Head of caudate nucleus (tissue), 42 donors: ENCODE measurements at regions not wholly inside any gene's neighbourhood (a gene's known extent, or its start where the extent isn't known, plus 50 kb on each side); places are given as distances from the start of the nearest gene placed in this dataset.

Experiments used
- DNase-seq, 42 donors: peaks; one replicate each; pipeline versions ENCODE4 v3.0.0 to v3.0.0-alpha.2; 2020 to 2021; ENCODE audit warnings: mixed read lengths in 7 of 42
- intact Hi-C: fragments of 100-400 bp; cut with DNase I; formaldehyde crosslinking; loops from one replicate; pipeline ENCODE4 v1.15.0; 2022

- intact Hi-C loops = no loop called here
- DNase-seq = no peak
Observed at GRCh38 chr12:60173224-60174170, 577.7 kb downstream of the SLC16A7 start.

DNA sequence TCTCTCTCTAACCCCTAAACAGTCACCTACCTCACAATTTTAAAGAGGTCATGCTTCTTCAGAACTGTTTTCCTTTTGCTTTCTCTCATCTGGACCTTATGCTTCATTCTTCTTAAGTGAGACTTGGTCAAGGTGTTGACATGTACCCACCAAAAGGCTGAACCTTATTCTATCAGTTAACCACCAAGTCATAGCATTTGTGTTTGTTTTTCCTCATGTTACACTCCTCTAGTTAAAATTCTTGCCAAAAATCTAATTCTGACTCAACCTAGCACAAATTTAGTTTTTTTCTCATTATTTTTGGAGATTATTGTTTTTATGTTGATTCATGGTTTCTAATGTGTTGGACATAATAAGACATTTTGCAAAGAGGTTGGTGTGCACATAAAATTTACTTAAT, 578.6 kb downstream of the SLC16A7 start:
- DNase-seq = no peak
- intact Hi-C loops = no loop called here

DNA sequence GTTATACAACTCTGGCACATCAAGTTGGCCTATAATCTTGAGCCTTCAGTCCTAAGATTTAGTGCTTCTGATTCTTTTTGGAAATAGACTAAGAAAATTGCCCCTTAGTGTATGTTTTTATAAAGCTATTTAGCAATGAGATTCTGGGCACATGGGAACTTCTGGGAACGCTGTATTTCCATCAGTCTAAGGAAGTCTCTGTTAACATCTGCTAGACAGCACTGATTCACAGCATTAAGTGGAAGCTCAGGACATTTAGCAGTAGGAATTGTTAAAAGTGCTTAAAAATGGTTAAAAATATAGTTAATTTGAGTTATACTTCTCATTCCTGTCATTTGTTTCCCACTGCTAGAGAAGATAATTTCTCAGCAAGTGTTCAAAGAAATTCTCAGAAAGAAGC, 579.1 kb downstream of the SLC16A7 start:
- intact Hi-C loops = no loop called here
- DNase-seq = no peak

- DNase-seq = no peak
- intact Hi-C loops = no loop called here
Observed at GRCh38 chr12:60176891-60177290, 581.1 kb downstream of the SLC16A7 start.

- intact Hi-C loops = no loop called here
- DNase-seq = no peak
Observed at GRCh38 chr12:60180298-60180697, 584.5 kb downstream of the SLC16A7 start.

DNA sequence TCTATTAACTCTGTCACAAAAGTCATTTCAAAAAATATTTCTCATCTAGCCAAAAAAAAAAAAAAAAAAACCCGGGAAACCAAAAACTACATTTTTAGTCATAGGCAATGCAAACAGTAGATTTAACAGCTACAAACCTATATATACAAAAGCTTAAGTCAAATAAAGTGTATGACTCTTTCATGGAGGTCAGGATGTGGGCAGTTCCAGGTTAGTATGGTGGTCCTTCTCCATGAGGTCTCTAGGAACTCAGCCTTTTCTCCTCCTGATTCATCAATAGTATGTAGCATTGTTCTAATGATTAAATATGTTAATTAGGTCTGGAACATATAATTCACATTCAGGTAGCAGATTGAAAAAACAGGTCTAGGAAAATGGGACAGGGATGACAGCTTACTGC, 586.5 kb downstream of the SLC16A7 start:
- DNase-seq = no peak
- intact Hi-C loops = no loop called here

DNA sequence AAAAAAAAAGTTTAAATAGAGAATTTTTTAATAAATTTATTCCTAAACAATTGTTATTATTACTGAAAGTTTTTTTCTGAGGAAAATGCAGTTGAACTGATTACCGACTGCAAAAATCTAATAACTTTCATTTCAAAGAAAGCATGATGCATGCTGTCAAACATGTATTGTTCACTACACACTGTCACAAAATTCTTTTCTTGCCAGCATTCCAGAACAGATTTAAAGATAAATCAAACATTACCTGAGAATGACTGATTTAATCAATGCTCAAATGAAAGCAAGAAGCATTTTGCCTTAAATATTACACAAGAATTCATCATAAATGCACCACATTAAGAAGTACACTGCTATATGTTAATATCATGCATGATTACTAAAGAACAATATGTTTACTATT, 588.3 kb downstream of the SLC16A7 start:
- intact Hi-C loops = no loop called here
- no peak for DNase-seq

- intact Hi-C loops = no loop called here
- no peak for DNase-seq
Observed at GRCh38 chr12:60185060-60185459, 589.2 kb downstream of the SLC16A7 start.

- no peak for DNase-seq
- intact Hi-C loops = no loop called here
Observed at GRCh38 chr12:60191271-60191670, 595.4 kb downstream of the SLC16A7 start.

- intact Hi-C loops = no loop called here
- DNase-seq = no peak
Observed at GRCh38 chr12:60191676-60192359, 596.0 kb downstream of the SLC16A7 start.

GRCh38 chr12:60194678-60195077, 598.8 kb downstream of the SLC16A7 start:
- no peak for DNase-seq
- intact Hi-C loops = no loop called here

- no peak for DNase-seq
- intact Hi-C loops = no loop called here
Observed at GRCh38 chr12:60195483-60195882, 599.7 kb downstream of the SLC16A7 start.

DNA sequence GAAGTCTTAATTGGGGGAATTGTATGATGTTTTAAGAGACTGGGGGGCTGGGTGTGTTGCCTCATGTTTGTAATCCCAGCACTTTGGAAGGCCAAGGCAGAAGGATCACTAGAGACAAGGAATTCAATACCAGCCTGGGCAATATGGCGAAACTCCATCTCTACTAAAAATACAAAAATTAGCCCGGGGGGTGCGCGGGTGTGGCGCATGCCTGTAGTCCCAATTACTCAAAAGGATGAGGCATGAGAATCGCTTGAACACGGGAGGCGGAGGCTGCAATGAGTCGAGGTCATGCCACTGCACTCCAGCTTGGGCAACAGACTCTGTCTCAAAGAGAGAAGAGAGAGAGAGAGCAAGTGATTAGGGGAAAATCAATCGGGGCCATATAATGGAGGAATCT, 600.5 kb downstream of the SLC16A7 start:
- intact Hi-C loops = no loop called here
- DNase-seq = no peak

DNA sequence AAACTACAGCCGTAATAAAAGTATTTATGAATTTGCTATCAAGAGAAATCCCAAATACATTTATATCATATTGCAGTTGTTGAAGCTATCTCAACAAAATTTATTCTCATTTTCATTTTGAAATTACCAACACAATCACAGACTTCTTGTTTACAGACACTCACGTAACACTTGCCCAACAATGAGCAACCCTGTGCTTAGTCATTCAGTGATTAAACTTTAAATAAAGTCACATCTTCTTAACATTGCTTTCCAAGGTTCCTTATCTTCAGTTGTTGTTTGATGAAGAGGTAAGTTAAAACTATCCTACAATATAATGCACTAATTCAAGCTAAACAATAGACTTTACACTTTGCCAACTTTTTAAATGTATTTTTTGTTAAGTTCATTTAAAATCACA, 601.8 kb downstream of the SLC16A7 start:
- no peak for DNase-seq
- intact Hi-C loops = no loop called here

GRCh38 chr12:60201891-60202290, 606.1 kb downstream of the SLC16A7 start:
- intact Hi-C loops = no loop called here
- DNase-seq = no peak

DNA sequence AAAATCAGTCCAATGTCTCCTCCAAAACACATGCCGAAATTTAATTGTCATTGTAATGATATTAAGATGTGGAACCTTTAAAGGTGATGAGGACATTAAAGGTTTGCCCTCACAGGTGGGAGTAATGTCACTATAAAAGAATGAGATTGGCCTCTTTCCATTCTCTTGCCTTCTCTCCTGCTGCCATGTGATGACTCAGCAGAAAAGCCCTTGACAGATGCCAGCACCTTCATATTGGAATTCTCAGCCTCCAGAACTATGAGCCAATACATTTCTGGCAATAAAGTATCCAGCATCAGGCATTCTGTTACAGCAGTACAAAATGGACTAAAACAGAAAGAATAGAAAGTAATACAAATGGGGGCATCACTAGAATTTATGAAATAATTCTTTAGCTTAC, 609.7 kb downstream of the SLC16A7 start:
- no peak for DNase-seq
- intact Hi-C loops = no loop called here

- intact Hi-C loops = no loop called here
- no peak for DNase-seq
Observed at GRCh38 chr12:60209521-60209920, 613.7 kb downstream of the SLC16A7 start.

GRCh38 chr12:60209933-60210332, 614.1 kb downstream of the SLC16A7 start:
- DNase-seq = no peak
- intact Hi-C loops = no loop called here

DNA sequence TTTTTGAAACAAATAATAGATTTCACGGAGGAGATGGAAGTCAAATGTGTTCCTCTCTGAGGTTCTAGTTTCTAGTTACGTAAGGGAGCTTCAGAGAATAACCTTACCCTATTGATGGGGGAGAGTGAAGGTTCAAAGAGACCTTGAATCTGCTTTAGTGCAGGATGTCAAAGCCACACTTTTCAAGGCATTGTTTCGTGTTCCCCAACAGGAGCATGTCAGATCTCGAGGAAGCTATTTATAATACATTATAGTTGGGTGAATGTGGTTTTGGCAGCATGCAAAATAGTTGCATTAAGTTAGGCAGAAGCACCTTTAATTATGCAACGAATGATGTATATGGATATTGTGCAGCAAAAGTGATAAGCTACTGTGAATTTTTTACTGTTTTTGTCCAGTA, 614.9 kb downstream of the SLC16A7 start:
- no peak for DNase-seq
- intact Hi-C loops = no loop called here

DNA sequence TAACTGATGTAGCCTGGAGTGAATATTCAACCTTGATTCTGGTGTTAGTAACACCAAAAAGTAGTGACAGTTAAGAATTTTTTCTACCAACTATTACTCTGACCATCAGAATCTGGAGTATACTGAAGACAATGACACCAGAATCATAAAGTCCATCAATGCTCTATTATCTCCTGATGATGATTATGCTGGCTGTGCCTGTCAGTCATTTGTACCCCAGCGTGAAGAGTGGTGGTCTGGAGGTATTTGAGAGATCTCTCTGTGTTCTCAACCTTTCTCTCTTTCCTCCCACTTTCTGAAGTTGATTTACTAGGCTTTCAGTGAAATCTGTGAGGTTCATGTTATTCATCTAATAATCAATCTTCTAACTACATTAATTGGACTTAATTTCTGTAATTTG, 615.4 kb downstream of the SLC16A7 start:
- intact Hi-C loops = no loop called here
- no peak for DNase-seq
